ENCODE measurements at regions not wholly inside any gene's neighbourhood (a gene's known extent, or its start where the extent isn't known, plus 50 kb on each side); places are given as distances from the start of the nearest gene placed in this dataset.
"Not testable (repeated sequence)": the region's sequence is repeated elsewhere in the genome, so short reads cannot be mapped to it uniquely, and the experiment has no call there.

DNA sequence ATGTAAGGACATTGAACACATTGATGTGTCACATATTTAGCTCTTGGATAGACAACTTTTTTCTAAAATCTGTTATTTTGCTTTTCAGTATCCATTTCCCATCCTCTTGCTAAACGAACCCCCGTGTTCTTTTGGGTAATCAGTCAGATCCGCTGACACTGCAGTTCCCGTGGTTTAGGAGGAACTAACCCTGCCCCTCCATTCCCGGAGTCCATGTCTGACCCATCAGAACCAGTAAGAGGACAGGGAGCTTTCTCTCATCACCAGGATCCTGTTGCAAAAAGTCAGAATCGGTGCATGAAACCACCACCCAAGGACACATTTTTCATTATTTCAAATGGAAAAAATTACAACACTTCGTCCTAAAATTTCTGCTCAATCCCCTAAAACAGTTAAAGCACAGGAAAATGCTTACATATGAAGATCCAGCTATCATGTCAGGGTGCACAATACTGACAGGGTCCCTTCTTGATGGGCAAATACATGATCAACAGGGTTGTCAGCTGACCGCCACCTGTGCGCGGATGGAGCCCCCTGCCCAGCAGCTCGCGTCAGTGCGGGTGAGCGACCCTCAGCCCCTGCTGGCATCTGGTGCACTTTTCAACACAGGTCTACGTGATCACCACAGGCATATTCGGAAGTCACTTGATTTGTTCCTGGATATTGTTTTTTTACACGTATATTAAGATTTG, 276.8 kb downstream of the ADGRD1 start:
- Mint-ChIP-seq H3K9me3 (no peaks in the 10 kb centered on the region), H3K36me3 (no peaks in the 10 kb centered on the region), H3K27me3 (ENCODE audit: low read depth) (peaks cover 11% of the 10 kb centered on the region), H3K4me1 (peaks cover 36% of the 10 kb centered on the region), H3K27ac (no peak overlapping the region), H3K4me3 (no peak overlapping the region)
- TF ChIP-seq, protein P1, sequence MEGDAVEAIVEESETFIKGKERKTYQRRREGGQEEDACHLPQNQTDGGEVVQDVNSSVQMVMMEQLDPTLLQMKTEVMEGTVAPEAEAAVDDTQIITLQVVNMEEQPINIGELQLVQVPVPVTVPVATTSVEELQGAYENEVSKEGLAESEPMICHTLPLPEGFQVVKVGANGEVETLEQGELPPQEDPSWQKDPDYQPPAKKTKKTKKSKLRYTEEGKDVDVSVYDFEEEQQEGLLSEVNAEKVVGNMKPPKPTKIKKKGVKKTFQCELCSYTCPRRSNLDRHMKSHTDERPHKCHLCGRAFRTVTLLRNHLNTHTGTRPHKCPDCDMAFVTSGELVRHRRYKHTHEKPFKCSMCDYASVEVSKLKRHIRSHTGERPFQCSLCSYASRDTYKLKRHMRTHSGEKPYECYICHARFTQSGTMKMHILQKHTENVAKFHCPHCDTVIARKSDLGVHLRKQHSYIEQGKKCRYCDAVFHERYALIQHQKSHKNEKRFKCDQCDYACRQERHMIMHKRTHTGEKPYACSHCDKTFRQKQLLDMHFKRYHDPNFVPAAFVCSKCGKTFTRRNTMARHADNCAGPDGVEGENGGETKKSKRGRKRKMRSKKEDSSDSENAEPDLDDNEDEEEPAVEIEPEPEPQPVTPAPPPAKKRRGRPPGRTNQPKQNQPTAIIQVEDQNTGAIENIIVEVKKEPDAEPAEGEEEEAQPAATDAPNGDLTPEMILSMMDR (IDR thresholded peaks at IDR 0.05; ENCODE audit: unreplicated experiment) = no peak
- no peak for DNase-seq (ENCODE audit: low spot score in 2 of 2, unreplicated experiment in 2 of 2)

DNA sequence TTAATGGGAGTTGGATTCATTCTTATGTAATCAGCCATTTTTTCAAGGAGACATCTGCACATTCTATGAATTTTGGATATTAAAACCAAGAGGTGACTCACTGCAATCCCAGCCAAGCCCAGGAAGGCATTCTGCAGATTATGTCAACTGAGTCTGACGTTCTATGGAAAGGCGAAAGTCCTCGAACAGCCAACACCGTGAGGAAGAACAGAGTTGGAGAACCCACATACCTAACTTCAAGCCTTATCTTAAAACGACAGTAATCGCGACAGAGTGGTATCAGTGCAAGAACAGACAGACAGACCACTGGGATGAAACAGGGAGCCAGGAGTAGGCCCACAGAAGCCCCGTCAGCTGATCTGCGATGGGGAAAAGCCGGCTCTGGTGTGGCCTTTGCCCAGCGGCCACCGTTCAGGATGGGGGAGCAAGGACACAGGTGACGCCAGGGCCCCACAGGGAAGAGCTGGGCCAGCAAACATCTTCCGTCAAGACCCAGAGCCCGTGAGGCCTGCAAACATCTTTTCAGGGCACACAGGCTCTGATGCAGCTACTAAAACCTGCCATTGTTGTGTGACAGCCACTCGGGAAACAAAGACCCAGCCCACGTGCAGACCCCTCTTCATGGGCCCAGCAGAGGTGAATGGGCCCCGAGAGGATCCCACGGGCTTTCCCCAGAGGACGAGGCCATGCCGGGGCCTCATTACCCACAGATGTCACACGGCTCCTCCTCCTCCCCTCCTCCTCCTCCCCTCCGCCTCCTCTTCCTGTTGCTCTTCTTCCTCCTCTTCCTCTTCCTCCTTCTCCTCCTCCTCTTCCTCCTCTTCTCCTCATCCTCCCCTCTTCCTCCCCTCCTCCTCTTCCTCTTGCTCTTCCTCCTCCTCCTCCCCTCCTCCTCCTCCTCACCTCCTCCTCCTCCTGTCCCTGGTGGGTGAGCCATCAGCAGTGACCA, 277.6 kb downstream of the ADGRD1 start:
- Mint-ChIP-seq H3K9me3 (no peaks in the 10 kb centered on the region), H3K4me3 (no peak overlapping the region), H3K27ac (no peak overlapping the region), H3K27me3 (ENCODE audit: low read depth) (peaks cover 16% of the 10 kb centered on the region), H3K4me1 (peaks cover 40% of the 10 kb centered on the region), H3K36me3 (no peaks in the 10 kb centered on the region)
- DNase-seq (ENCODE audit: low spot score in 2 of 2, unreplicated experiment in 2 of 2) = no peak
- TF ChIP-seq, protein P1 (IDR thresholded peaks at IDR 0.05; ENCODE audit: unreplicated experiment) = no peak

- Mint-ChIP-seq H3K27me3 (ENCODE audit: low read depth) (peaks cover 22% of the 10 kb centered on the region), H3K4me3 (no peak overlapping the region), H3K4me1 (peaks cover 40% of the 10 kb centered on the region), H3K27ac (no peak overlapping the region), H3K36me3 (no peaks in the 10 kb centered on the region), H3K9me3 (no peaks in the 10 kb centered on the region)
- TF ChIP-seq, protein P1 (IDR thresholded peaks at IDR 0.05; ENCODE audit: unreplicated experiment) = no peak
- no peak for DNase-seq (ENCODE audit: low spot score in 2 of 2, unreplicated experiment in 2 of 2)
Measured at GRCh38 chr12:131232036-131232435, 278.3 kb downstream of the ADGRD1 start.

DNA sequence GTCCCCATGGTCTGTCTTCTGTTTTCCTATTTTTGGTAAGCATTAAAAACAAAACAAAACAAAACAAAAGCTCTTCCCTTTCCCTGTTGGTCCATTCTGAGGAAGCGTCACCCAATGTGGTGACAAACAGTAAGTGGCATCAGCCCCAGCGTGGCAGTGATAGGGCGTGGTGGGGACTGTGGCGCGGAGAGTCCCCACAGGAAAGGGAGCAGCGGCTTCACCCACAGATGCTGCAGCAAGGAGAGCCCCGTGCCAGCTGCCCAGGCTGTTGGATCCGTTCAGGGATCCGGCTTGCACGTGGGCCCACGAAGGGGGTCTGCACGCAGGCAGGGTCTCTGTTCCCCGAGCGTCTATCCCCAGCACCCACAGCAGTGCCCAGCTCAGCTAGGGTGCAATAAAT, 279.2 kb downstream of the ADGRD1 start:
- not testable (repeated sequence) for H3K36me3 Mint-ChIP-seq; H3K9me3 Mint-ChIP-seq; H3K27ac Mint-ChIP-seq; DNase-seq (ENCODE audit: low spot score in 2 of 2, unreplicated experiment in 2 of 2); H3K4me3 Mint-ChIP-seq
- H3K27me3 Mint-ChIP-seq (ENCODE audit: low read depth) = peaks cover 27% of the 10 kb centered on the region
- H3K4me1 Mint-ChIP-seq = peaks cover 40% of the 10 kb centered on the region

- not testable (repeated sequence) for H3K9me3 Mint-ChIP-seq; H3K4me3 Mint-ChIP-seq; DNase-seq (ENCODE audit: low spot score in 2 of 2, unreplicated experiment in 2 of 2); H3K36me3 Mint-ChIP-seq
- Mint-ChIP-seq H3K27me3 (ENCODE audit: low read depth) (peaks cover 34% of the 10 kb centered on the region), H3K27ac (peak overlapping the region; percentile 73), H3K4me1 (peaks cover 34% of the 10 kb centered on the region)
Measured at GRCh38 chr12:131233850-131234789, 280.4 kb downstream of the ADGRD1 start.

DNA sequence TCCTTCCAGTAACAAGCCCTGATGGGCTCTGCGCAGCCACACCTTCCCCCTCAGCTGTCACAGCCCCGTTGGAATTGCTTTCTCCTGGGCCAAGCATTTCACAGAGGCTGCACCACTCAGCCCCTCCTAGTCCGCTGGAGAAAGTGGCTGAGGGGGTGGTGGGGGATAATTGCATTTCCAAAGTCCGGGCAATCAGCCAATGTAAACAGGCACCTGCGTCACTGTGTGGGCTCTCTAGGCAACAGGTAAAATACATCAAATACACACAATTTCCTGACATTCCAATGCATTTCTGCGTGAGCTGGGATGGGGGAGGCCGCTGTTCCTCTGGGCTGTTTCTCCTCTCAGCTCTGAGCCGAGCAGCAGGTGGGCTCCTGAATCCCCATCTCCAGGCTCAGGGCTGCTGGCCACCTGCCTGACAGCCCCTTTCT, 281.1 kb downstream of the ADGRD1 start:
- H3K4me1 Mint-ChIP-seq = peaks cover 27% of the 10 kb centered on the region
- H3K4me3 Mint-ChIP-seq, H3K9me3 Mint-ChIP-seq, H3K27ac Mint-ChIP-seq, H3K36me3 Mint-ChIP-seq: not testable (repeated sequence)
- H3K27me3 Mint-ChIP-seq (ENCODE audit: low read depth) = peaks cover 41% of the 10 kb centered on the region
- DNase-seq (ENCODE audit: low spot score in 2 of 2, unreplicated experiment in 2 of 2) = peak in 1 of 2 experiments; percentile 70
